IMR-90 (cell line): ENCODE measurements at regions not wholly inside any gene's neighbourhood (a gene's known extent, or its start where the extent isn't known, plus 50 kb on each side); places are given as distances from the start of the nearest gene placed in this dataset.

Source experiments
- ATAC-seq: fragments of 200-7000 bp; cut with Tn5 transposase; 2 replicates; pipeline ENCODE4 v1.9.1; 2020; ENCODE audit warnings: low read depth, mild to moderate bottlenecking, moderate library complexity
- BruUV-seq: library from RNA; stranded (reverse); fragments of 400-500 nt; replicated peaks from 2 replicates; lab custom pipeline; 2021; lab: Mats Ljungman, UMichigan
- CTCF ChIA-PET: fragments of 300-600 bp; formaldehyde crosslinking; extraction: SDS; loops from one replicate; lab custom pipeline; 2021; ENCODE audit warnings: antibody characterized with exemption; lab: Yijun Ruan, JAX
- POLR2A ChIA-PET: fragments of 300-600 bp; sonication (Branson Sonifier 250); formaldehyde crosslinking; loops from one replicate; lab custom pipeline; 2022; ENCODE audit warnings: antibody characterized with exemption; ENCODE audit not compliant: unreplicated experiment; lab: Charles Lee
- DNase-seq: peaks from one replicate; pipeline ENCODE4 v3.0.0; 2013
- H2AFZ ChIP-seq: replicated peaks from 2 replicates; pipeline ENCODE3; 2013; ENCODE audit warnings: low read length, mild to moderate bottlenecking; ENCODE audit not compliant: poor library complexity
- H2AK5ac ChIP-seq: 2 replicates; pipeline ENCODE4 v1.6.1; 2013; ENCODE audit warnings: low read depth, low read length, inconsistent platforms
- H2AK9ac ChIP-seq: replicated peaks from 2 replicates; pipeline ENCODE3; 2013; ENCODE audit warnings: mild to moderate bottlenecking, low read depth, low read length, moderate library complexity; ENCODE audit not compliant: poor library complexity
- H2BK120ac ChIP-seq: 2 replicates; pipeline ENCODE4 v1.6.1; 2013; ENCODE audit warnings: low read depth, low read length, inconsistent platforms
- H2BK15ac ChIP-seq: 3 replicates; pipeline ENCODE4 v1.6.1; 2013; ENCODE audit warnings: low read depth, low read length, inconsistent platforms
- H2BK20ac ChIP-seq: 2 replicates; pipeline ENCODE4 v1.6.1; 2013; ENCODE audit warnings: low read depth, mild to moderate bottlenecking, inconsistent platforms, low read length, moderate library complexity
- H2BK5ac ChIP-seq: 2 replicates; pipeline ENCODE4 v1.6.1; 2013; ENCODE audit warnings: mild to moderate bottlenecking, low read depth, low read length, inconsistent platforms; ENCODE audit not compliant: poor library complexity, severe bottlenecking
- H3K14ac ChIP-seq: replicated peaks from 2 replicates; pipeline ENCODE4 v1.6.1; 2013; ENCODE audit warnings: low read depth, low read length, inconsistent platforms
- H3K18ac ChIP-seq: 2 replicates; pipeline ENCODE4 v1.6.1; 2013; ENCODE audit warnings: low read depth, low read length, control low read depth
- H3K23ac ChIP-seq: 2 replicates; pipeline ENCODE4 v1.6.1; 2013; ENCODE audit warnings: low read depth, low read length, inconsistent platforms
- H3K27ac ChIP-seq: 2 replicates; pipeline ENCODE4 v1.5.1; 2013; ENCODE audit warnings: mild to moderate bottlenecking, control low read depth, low read length; ENCODE audit not compliant: insufficient read depth
- H3K27me3 ChIP-seq: 2 replicates; pipeline ENCODE4 v1.6.1; 2013; ENCODE audit warnings: low read length; ENCODE audit not compliant: control insufficient read depth, insufficient read depth
- H3K36me3 ChIP-seq: 2 replicates; pipeline ENCODE4 v1.6.1; 2013; ENCODE audit warnings: low read length, mixed read lengths; ENCODE audit not compliant: control insufficient read depth, insufficient read depth
- H3K4ac ChIP-seq: 2 replicates; pipeline ENCODE4 v1.6.1; 2013; ENCODE audit warnings: low read depth, low read length, inconsistent platforms
- H3K4me1 ChIP-seq: 2 replicates; pipeline ENCODE4 v1.6.1; 2013; ENCODE audit warnings: low read length, mixed read lengths; ENCODE audit not compliant: control insufficient read depth, insufficient read depth
- H3K4me2 ChIP-seq: 2 replicates; pipeline ENCODE4 v1.6.1; 2013; ENCODE audit warnings: low read depth, mild to moderate bottlenecking, control low read depth, low read length, moderate library complexity
- H3K4me3 ChIP-seq: 2 replicates; pipeline ENCODE4 v1.5.1; 2013; ENCODE audit warnings: low read depth, mild to moderate bottlenecking, control low read depth, low read length, moderate library complexity; ENCODE audit not compliant: insufficient read depth
- H3K56ac ChIP-seq: 2 replicates; pipeline ENCODE4 v1.6.1; 2013; ENCODE audit warnings: low read length, inconsistent platforms; ENCODE audit not compliant: insufficient read depth; ENCODE audit errors: extremely low read depth
- H3K79me1 ChIP-seq, 2 experiments: 2 replicates each; pipeline ENCODE4 v1.6.1; 2013; ENCODE audit warnings: low read length in 2 of 2, inconsistent platforms in 1 of 2, low read depth in 1 of 2
- H3K9ac ChIP-seq: 2 replicates; pipeline ENCODE4 v1.6.1; 2013; ENCODE audit warnings: low read depth, low read length, control low read depth
- H3K9me1 ChIP-seq: 2 replicates; pipeline ENCODE4 v1.6.1; 2013; ENCODE audit warnings: low read length, inconsistent platforms; ENCODE audit not compliant: insufficient read depth
- H3K9me3 ChIP-seq: 2 replicates; pipeline ENCODE4 v1.6.1; 2013; ENCODE audit warnings: low read length; ENCODE audit not compliant: control insufficient read depth, insufficient read depth
- H4K20me1 ChIP-seq: 2 replicates; pipeline ENCODE4 v1.6.1; 2013; ENCODE audit warnings: low read length, inconsistent platforms; ENCODE audit not compliant: insufficient read depth
- H4K5ac ChIP-seq: 2 replicates; pipeline ENCODE4 v1.6.1; 2013; ENCODE audit warnings: mild to moderate bottlenecking, low read depth, low read length, control low read depth
- H4K8ac ChIP-seq, 2 experiments: 2 replicates each; pipeline ENCODE4 v1.6.1; 2013; ENCODE audit warnings: low read depth in 2 of 2, low read length in 2 of 2, control low read depth in 1 of 2, inconsistent platforms in 1 of 2
- H4K91ac ChIP-seq: 2 replicates; pipeline ENCODE4 v1.6.1; 2013; ENCODE audit warnings: low read depth, low read length, inconsistent platforms; ENCODE audit not compliant: insufficient read depth
- BHLHE40 ChIP-seq: fragments of 150-350 bp; IDR thresholded peaks from 2 replicates; pipeline ENCODE4 v1.6.1; 2016; ENCODE audit warnings: mild to moderate bottlenecking, low read depth, low read length
- CTCF ChIP-seq: conservative IDR thresholded peaks from 2 replicates; pipeline ENCODE4 v1.5.1; 2012; ENCODE audit warnings: mild to moderate bottlenecking, low read depth, low read length, improper control_type of control experiment
- MAFK ChIP-seq: IDR thresholded peaks from 2 replicates; pipeline ENCODE4 v1.6.1; 2012; ENCODE audit warnings: low read depth, low read length, improper control_type of control experiment
- NFE2L2 ChIP-seq: fragments of 150-350 bp; IDR thresholded peaks from 2 replicates; pipeline ENCODE4 v1.6.1; 2016; ENCODE audit warnings: low read depth, mild to moderate bottlenecking, low read length
- POLR2A ChIP-seq: IDR thresholded peaks from 2 replicates; pipeline ENCODE4 v1.6.1; 2012; ENCODE audit warnings: mild to moderate bottlenecking, low read depth, low read length
- RCOR1 ChIP-seq: IDR thresholded peaks from 2 replicates; pipeline ENCODE4 v1.6.1; 2012; ENCODE audit warnings: mild to moderate bottlenecking, low read length, improper control_type of control experiment; ENCODE audit not compliant: insufficient replicate concordance
- SMC3 ChIP-seq: fragments of 150-350 bp; IDR thresholded peaks from 2 replicates; pipeline ENCODE4 v1.6.1; 2016; ENCODE audit warnings: low read depth, mild to moderate bottlenecking, antibody characterized with exemption, low read length, moderate library complexity
- USF2 ChIP-seq: fragments of 150-350 bp; IDR thresholded peaks from 2 replicates; pipeline ENCODE4 v1.6.1; 2017; ENCODE audit warnings: mild to moderate bottlenecking, antibody characterized with exemption, low read length, low read depth
- WGBS, 2 experiments: methylation state at CpG; one replicate each; pipeline versions ENCODE4 v1.1.5 to v1.1.7; 2013; ENCODE audit warnings: missing lambda C conversion rate in 2 of 2; ENCODE audit not compliant: insufficient read length in 1 of 2; ENCODE audit errors: extremely low coverage in 2 of 2; 5-methylcytosine and 5-hydroxymethylcytosine counted together
- dilution Hi-C: fragments of 300-500 bp; cut with HindIII; formaldehyde crosslinking; loops from one replicate; pipeline ENCODE4 v1.14.3; 2018; ENCODE audit warnings: low sequenced_read_pairs; ENCODE audit not compliant: unreplicated experiment
- in situ Hi-C: fragments of 300-500 bp; cut with MboI; formaldehyde crosslinking; loops from 3 replicates; pipeline ENCODE4 v1.14.3; 2019; ENCODE audit warnings: low sequenced_read_pairs, inconsistent platforms, mixed read lengths
- intact Hi-C: fragments of 100-400 bp; cut with micrococcal nuclease; formaldehyde crosslinking; loops from 2 replicates; pipeline ENCODE4 v1.10.0; 2022

GRCh38 chr5:167442922-167443321 is 848.5 kb upstream of the WWC1 start:
- H4K8ac ChIP-seq = no peak overlapping the region
- no peaks in the 10 kb centered on the region for H3K9me3 ChIP-seq
- ChIA-PET CTCF (interaction anchor here (0.6 kb wide), 1 partner anchor 521 kb away, joined by 6 read pairs; no protein-coding TSS in a partner anchor), POLR2A (no interaction called here)
- H3K36me3 ChIP-seq = no peaks in the 10 kb centered on the region
- no peak for DNase-seq
- H2AK9ac ChIP-seq = no peak overlapping the region
- dilution Hi-C loops = no loop called here
- no peak overlapping the region for H2BK5ac ChIP-seq
- no peaks in the 10 kb centered on the region for H4K20me1 ChIP-seq
- no peaks in the 10 kb centered on the region for H3K79me1 ChIP-seq
- TF ChIP-seq CTCF = no peak
- no peak for TF ChIP-seq RCOR1
- TF ChIP-seq POLR2A = no peak
- no peak for TF ChIP-seq MAFK
- no peak for TF ChIP-seq BHLHE40
- TF ChIP-seq USF2 = no peak
- TF ChIP-seq NFE2L2 = no peak
- no peak for TF ChIP-seq SMC3
- WGBS, 2 experiments = no CpG with 5 or more reads among the region's 2 CpGs
- no peak overlapping the region for H3K9ac ChIP-seq
- H4K91ac ChIP-seq = no peak overlapping the region
- H3K23ac ChIP-seq = no peak overlapping the region
- no TSS peak for BruUV-seq
- H2AFZ ChIP-seq = no peak overlapping the region
- no peak overlapping the region for H3K14ac ChIP-seq
- no peaks in the 10 kb centered on the region for H3K9me1 ChIP-seq
- intact Hi-C loops = no loop called here
- H3K4ac ChIP-seq = no peak overlapping the region
- no peak overlapping the region for H2BK20ac ChIP-seq
- H3K27me3 ChIP-seq = no peaks in the 10 kb centered on the region
- no peak overlapping the region for H3K18ac ChIP-seq
- H3K27ac ChIP-seq = no peak overlapping the region
- H2AK5ac ChIP-seq = no peak overlapping the region
- no peak overlapping the region for H2BK15ac ChIP-seq
- no peak overlapping the region for H3K56ac ChIP-seq
- no peak for ATAC-seq
- in situ Hi-C loops = no loop called here
- H2BK120ac ChIP-seq = no peak overlapping the region
- no peaks in the 10 kb centered on the region for H3K4me1 ChIP-seq
- no peak overlapping the region for H4K5ac ChIP-seq
- no peak overlapping the region for H3K4me3 ChIP-seq
- no peak overlapping the region for H3K4me2 ChIP-seq
